Panc1 (cell line): ENCODE measurements at regions not wholly inside any gene's neighbourhood (a gene's known extent, or its start where the extent isn't known, plus 50 kb on each side); places are given as distances from the start of the nearest gene placed in this dataset.

Source experiments
- ATAC-seq: fragments of 200-7000 bp; cut with Tn5 transposase; 2 replicates; pipeline ENCODE4 v1.9.1; 2020; ENCODE audit warnings: mild to moderate bottlenecking, moderate library complexity
- BruUV-seq: library from RNA; stranded (reverse); fragments of 400-500 nt; replicated peaks from 2 replicates; lab custom pipeline; 2021; lab: Mats Ljungman, UMichigan
- CTCF ChIA-PET: fragments of 300-600 bp; sonication (Branson Sonifier 250); formaldehyde crosslinking; loops from one replicate; lab custom pipeline; 2022; ENCODE audit warnings: antibody characterized with exemption; lab: Charles Lee
- POLR2A ChIA-PET: fragments of 300-600 bp; sonication (Branson Sonifier 250); formaldehyde crosslinking; loops from one replicate; lab custom pipeline; 2022; ENCODE audit warnings: antibody characterized with exemption; lab: Charles Lee
- DNase-seq: peaks from one replicate; pipeline ENCODE4 v3.0.0-alpha.2; 2010; ENCODE audit warnings: low read depth, low spot score
- H3K27ac ChIP-seq: 2 replicates; pipeline ENCODE4 v1.5.1; 2011; ENCODE audit warnings: mild to moderate bottlenecking, low read length, inconsistent platforms
- H3K27me3 ChIP-seq: fragments of 200-500 bp; sonication (Bioruptor generic); 2 replicates; pipeline ENCODE4 v1.6.0; 2014; ENCODE audit warnings: low read length, inconsistent platforms; ENCODE audit not compliant: control insufficient read depth, insufficient read depth
- H3K36me3 ChIP-seq: fragments of 200-500 bp; sonication (Bioruptor generic); 2 replicates; pipeline ENCODE4 v1.5.1; 2014; ENCODE audit warnings: inconsistent platforms, mild to moderate bottlenecking, low read length, moderate library complexity; ENCODE audit not compliant: control insufficient read depth, insufficient read depth
- H3K4me1 ChIP-seq: 2 replicates; pipeline ENCODE4 v1.5.1; 2011; ENCODE audit warnings: inconsistent platforms, mild to moderate bottlenecking, low read length, moderate library complexity; ENCODE audit not compliant: control insufficient read depth, insufficient read depth
- H3K4me3 ChIP-seq, 2 experiments: 2 replicates each; pipeline ENCODE4 v1.5.1; 2011 to 2012; ENCODE audit warnings: low read depth in 2 of 2, low read length in 2 of 2, mild to moderate bottlenecking in 2 of 2, inconsistent platforms in 1 of 2, moderate library complexity in 1 of 2
- H3K9me3 ChIP-seq: fragments of 200-500 bp; sonication (Bioruptor generic); 2 replicates; pipeline ENCODE4 v1.5.1; 2014; ENCODE audit warnings: low read depth, mild to moderate bottlenecking, inconsistent platforms, low read length, moderate library complexity; ENCODE audit not compliant: control insufficient read depth, insufficient read depth
- POLR2AphosphoS5 ChIP-seq: IDR thresholded peaks from 2 replicates; pipeline ENCODE4 v1.6.1; 2012; ENCODE audit warnings: mild to moderate bottlenecking, low read depth, low read length, moderate library complexity
- SIN3A ChIP-seq: IDR thresholded peaks from 2 replicates; pipeline ENCODE4 v1.6.1; 2012; ENCODE audit warnings: low read depth, mild to moderate bottlenecking, low read length, moderate library complexity, borderline replicate concordance; ENCODE audit not compliant: insufficient read depth
- TCF7L2 ChIP-seq: IDR thresholded peaks from 2 replicates; pipeline ENCODE4 v1.6.1; 2011; ENCODE audit warnings: mild to moderate bottlenecking, low read depth, low read length, inconsistent platforms
- in situ Hi-C: cut with HindIII; loops from 2 replicates; pipeline ENCODE4 v1.10.0; 2016; ENCODE audit warnings: low sequenced_read_pairs, low pct_unique_long_range_greater_than_20kb
- intact Hi-C: fragments of 100-400 bp; cut with micrococcal nuclease; formaldehyde crosslinking; loops from one replicate; pipeline ENCODE4 v1.10.0; 2022; ENCODE audit not compliant: unreplicated experiment
- TF ChIP-seq, protein P1 (sequence below): fragments of 450-650 bp; IDR thresholded peaks from 2 replicates; pipeline ENCODE4 v1.5.1; 2017; ENCODE audit warnings: mild to moderate bottlenecking
- TF ChIP-seq, protein P2 (sequence below), 2 experiments: IDR thresholded peaks; 2 replicates each; pipeline ENCODE4 v1.6.1; 2011 to 2012; ENCODE audit warnings: low read depth in 2 of 2, control low read depth in 1 of 2, low read length in 1 of 2, mild to moderate bottlenecking in 1 of 2, moderate library complexity in 1 of 2; ENCODE audit not compliant: insufficient read depth in 1 of 2

DNA sequence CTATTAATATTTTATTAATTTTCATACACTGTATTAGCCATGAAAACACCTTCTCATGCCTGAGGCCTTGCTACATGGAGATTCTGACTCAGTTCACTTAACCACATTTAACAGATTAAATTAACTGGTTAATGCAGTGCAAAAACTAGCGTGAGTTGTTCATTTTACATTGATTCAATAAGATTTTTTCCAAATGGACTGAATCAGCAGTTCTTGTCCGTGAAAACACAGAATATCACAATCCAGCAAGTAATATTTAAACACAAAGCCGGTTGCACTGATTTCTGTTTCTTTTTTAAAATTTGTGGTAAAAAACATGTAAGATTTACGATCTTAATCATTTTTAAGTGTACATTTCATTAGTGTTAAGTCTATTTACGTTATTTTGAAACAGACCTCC, 118.2 kb upstream of the THUMPD2 start:
- CTCF ChIA-PET, result no interaction called here
- no peak for ATAC-seq
- DNase-seq, result no peak
- TF ChIP-seq POLR2AphosphoS5 (no peak), SIN3A (no peak), TCF7L2 (no peak)
- TF ChIP-seq, protein P1, sequence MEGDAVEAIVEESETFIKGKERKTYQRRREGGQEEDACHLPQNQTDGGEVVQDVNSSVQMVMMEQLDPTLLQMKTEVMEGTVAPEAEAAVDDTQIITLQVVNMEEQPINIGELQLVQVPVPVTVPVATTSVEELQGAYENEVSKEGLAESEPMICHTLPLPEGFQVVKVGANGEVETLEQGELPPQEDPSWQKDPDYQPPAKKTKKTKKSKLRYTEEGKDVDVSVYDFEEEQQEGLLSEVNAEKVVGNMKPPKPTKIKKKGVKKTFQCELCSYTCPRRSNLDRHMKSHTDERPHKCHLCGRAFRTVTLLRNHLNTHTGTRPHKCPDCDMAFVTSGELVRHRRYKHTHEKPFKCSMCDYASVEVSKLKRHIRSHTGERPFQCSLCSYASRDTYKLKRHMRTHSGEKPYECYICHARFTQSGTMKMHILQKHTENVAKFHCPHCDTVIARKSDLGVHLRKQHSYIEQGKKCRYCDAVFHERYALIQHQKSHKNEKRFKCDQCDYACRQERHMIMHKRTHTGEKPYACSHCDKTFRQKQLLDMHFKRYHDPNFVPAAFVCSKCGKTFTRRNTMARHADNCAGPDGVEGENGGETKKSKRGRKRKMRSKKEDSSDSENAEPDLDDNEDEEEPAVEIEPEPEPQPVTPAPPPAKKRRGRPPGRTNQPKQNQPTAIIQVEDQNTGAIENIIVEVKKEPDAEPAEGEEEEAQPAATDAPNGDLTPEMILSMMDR, result no peak
- TF ChIP-seq, protein P2, sequence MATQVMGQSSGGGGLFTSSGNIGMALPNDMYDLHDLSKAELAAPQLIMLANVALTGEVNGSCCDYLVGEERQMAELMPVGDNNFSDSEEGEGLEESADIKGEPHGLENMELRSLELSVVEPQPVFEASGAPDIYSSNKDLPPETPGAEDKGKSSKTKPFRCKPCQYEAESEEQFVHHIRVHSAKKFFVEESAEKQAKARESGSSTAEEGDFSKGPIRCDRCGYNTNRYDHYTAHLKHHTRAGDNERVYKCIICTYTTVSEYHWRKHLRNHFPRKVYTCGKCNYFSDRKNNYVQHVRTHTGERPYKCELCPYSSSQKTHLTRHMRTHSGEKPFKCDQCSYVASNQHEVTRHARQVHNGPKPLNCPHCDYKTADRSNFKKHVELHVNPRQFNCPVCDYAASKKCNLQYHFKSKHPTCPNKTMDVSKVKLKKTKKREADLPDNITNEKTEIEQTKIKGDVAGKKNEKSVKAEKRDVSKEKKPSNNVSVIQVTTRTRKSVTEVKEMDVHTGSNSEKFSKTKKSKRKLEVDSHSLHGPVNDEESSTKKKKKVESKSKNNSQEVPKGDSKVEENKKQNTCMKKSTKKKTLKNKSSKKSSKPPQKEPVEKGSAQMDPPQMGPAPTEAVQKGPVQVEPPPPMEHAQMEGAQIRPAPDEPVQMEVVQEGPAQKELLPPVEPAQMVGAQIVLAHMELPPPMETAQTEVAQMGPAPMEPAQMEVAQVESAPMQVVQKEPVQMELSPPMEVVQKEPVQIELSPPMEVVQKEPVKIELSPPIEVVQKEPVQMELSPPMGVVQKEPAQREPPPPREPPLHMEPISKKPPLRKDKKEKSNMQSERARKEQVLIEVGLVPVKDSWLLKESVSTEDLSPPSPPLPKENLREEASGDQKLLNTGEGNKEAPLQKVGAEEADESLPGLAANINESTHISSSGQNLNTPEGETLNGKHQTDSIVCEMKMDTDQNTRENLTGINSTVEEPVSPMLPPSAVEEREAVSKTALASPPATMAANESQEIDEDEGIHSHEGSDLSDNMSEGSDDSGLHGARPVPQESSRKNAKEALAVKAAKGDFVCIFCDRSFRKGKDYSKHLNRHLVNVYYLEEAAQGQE (IDR thresholded peaks at IDR 0.05; ENCODE audit: insufficient read depth in 1 of 2, low read depth in 2 of 2, low read length in 1 of 2), result no peak
- no peak overlapping the region for H3K27ac ChIP-seq
- no peaks in the 10 kb centered on the region for H3K4me1 ChIP-seq
- POLR2A ChIA-PET, result interaction anchor here (0.5 kb wide), 1 partner anchor 1015 kb away, joined by 3 read pairs; no protein-coding TSS in a partner anchor
- BruUV-seq, result no TSS peak
- no peaks in the 10 kb centered on the region for H3K36me3 ChIP-seq
- H3K27me3 ChIP-seq, result no peaks in the 10 kb centered on the region
- intact Hi-C loops, result no loop called here
- H3K9me3 ChIP-seq, result no peaks in the 10 kb centered on the region
- in situ Hi-C loops, result no loop called here
- H3K4me3 ChIP-seq, result no peak overlapping the region

DNA sequence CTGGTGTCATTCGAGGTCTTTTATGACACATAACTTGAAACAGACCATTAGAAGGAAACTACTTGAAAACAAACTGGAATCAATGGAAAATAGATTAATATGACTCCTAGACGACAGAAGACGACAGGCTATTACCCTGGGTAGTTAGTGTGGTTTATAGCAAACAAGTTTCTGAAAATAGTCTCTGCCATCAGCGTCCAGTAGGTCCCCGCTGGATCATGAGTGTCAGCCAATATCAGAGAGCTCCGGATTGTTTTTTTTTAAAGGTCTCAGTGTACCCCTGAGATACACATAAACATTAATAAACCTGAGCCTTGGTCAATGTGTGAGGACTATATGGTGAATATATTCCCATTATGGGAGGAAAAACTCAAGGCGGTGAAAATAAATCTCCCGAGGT, 115.0 kb upstream of the THUMPD2 start:
- Histone ChIP-seq H3K4me3 (no peak overlapping the region), H3K27ac (no peak overlapping the region), H3K27me3 (no peaks in the 10 kb centered on the region), H3K36me3 (no peaks in the 10 kb centered on the region), H3K4me1 (no peaks in the 10 kb centered on the region), H3K9me3 (no peaks in the 10 kb centered on the region)
- no TSS peak for BruUV-seq
- ChIA-PET POLR2A (no interaction called here), CTCF (no interaction called here)
- ATAC-seq (no peak), DNase-seq (no peak)
- intact Hi-C loops (no loop called here), in situ Hi-C loops (no loop called here)
- TF ChIP-seq, protein P1, result no peak
- TF ChIP-seq, protein P2 (IDR thresholded peaks at IDR 0.05; ENCODE audit: insufficient read depth in 1 of 2, low read depth in 2 of 2, low read length in 1 of 2), result no peak
- TF ChIP-seq SIN3A (no peak), POLR2AphosphoS5 (no peak), TCF7L2 (no peak)
